ENCODE measurements at regions not wholly inside any gene's neighbourhood (a gene's known extent, or its start where the extent isn't known, plus 50 kb on each side); places are given as distances from the start of the nearest gene placed in this dataset.

- H3K79me2 ChIP-seq (ENCODE audit: insufficient read depth), result no peaks in the 10 kb centered on the region
- no peak overlapping the region for H3K9ac ChIP-seq
- in situ Hi-C loops (cut with MboI), result no loop called here
- no peak overlapping the region for H3K4me2 ChIP-seq (ENCODE audit: unreplicated experiment)
- no peaks in the 10 kb centered on the region for H3K9me3 ChIP-seq (ENCODE audit: low read depth)
- 100% methylated on average over 1 of the region's 1 CpG for WGBS, 2 experiments (ENCODE audit: low coverage in 1 of 2, low lambda C conversion rate in 2 of 2, missing lambda C conversion rate in 2 of 2)
- no peaks in the 10 kb centered on the region for H3K9me2 ChIP-seq (ENCODE audit: insufficient read depth)
- no peak overlapping the region for H3K4me3 ChIP-seq
- no peaks in the 10 kb centered on the region for H3K27me3 ChIP-seq (replicated peaks; ENCODE audit: insufficient read depth)
- TF ChIP-seq EZH2 (IDR thresholded peaks at IDR 0.05; ENCODE audit: insufficient read depth, poor library complexity, severe bottlenecking) (no peak), EZH2phosphoT487 (IDR thresholded peaks at IDR 0.05; ENCODE audit: insufficient read depth, low read depth) (no peak)
- H3K27ac ChIP-seq, result no peak overlapping the region
- no peak for DNase-seq
- no peaks in the 10 kb centered on the region for H3K36me3 ChIP-seq (ENCODE audit: low read depth)
- H3F3A ChIP-seq (ENCODE audit: insufficient read depth), result no peaks in the 10 kb centered on the region; the same call in 1 of the 2 replicates
- H3K4me1 ChIP-seq (ENCODE audit: insufficient read depth), result peaks cover 5% of the 10 kb centered on the region; the same call in 1 of the 2 replicates
- no peaks in the 10 kb centered on the region for H4K20me1 ChIP-seq (ENCODE audit: insufficient read depth)
- H2AFZ ChIP-seq, result no peak overlapping the region
Observed at GRCh38 chr14:61632807-61633206, 62.5 kb upstream of the HIF1A start.

DNA sequence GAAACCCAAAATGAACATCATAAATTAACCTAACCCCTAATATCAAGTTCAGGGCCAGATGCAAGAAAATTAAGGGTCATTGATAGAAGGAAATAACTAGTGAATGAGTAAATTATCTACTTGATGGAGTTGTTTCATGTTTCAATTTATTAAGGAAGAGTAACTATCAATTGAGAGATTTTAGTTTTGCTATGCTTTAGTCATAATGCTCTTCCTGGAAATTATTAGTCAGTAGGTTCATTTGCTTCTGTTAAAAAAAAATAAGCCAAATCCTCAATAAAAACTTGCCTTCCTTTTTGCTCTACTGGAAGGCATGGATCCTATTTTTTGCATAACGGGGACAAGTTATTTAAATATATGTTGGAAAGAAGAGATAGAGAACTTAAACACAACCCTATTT lies 59.0 kb upstream of the HIF1A start:
- H3K9me3 ChIP-seq (ENCODE audit: low read depth), result no peaks in the 10 kb centered on the region
- no peaks in the 10 kb centered on the region for H3K27me3 ChIP-seq (replicated peaks; ENCODE audit: insufficient read depth)
- in situ Hi-C loops (cut with MboI), result no loop called here
- DNase-seq, result peak; percentile 55
- H3K4me2 ChIP-seq (ENCODE audit: unreplicated experiment), result no peak overlapping the region
- H3F3A ChIP-seq (ENCODE audit: insufficient read depth), result no peaks in the 10 kb centered on the region
- H3K4me1 ChIP-seq (ENCODE audit: insufficient read depth), result peaks cover 5% of the 10 kb centered on the region; the same call in 1 of the 2 replicates
- H3K9ac ChIP-seq, result no peak overlapping the region
- 0 out of 2 replicates have a peak overlapping the region, but pooled peaks have one; percentile 1 for H2AFZ ChIP-seq
- no peak overlapping the region for H3K27ac ChIP-seq
- 16 to 32% methylated on average over 1 of the region's 1 CpG for WGBS, 2 experiments (ENCODE audit: low coverage in 1 of 2, low lambda C conversion rate in 2 of 2, missing lambda C conversion rate in 2 of 2)
- no peak overlapping the region for H3K4me3 ChIP-seq
- no peaks in the 10 kb centered on the region for H4K20me1 ChIP-seq (ENCODE audit: insufficient read depth)
- H3K79me2 ChIP-seq (ENCODE audit: insufficient read depth), result no peaks in the 10 kb centered on the region
- no peaks in the 10 kb centered on the region for H3K36me3 ChIP-seq (ENCODE audit: low read depth)
- no peaks in the 10 kb centered on the region for H3K9me2 ChIP-seq (ENCODE audit: insufficient read depth)
- TF ChIP-seq EZH2phosphoT487 (IDR thresholded peaks at IDR 0.05; ENCODE audit: insufficient read depth, low read depth), result no peak
- TF ChIP-seq EZH2 (IDR thresholded peaks at IDR 0.05; ENCODE audit: insufficient read depth, poor library complexity, severe bottlenecking), result no peak

DNA sequence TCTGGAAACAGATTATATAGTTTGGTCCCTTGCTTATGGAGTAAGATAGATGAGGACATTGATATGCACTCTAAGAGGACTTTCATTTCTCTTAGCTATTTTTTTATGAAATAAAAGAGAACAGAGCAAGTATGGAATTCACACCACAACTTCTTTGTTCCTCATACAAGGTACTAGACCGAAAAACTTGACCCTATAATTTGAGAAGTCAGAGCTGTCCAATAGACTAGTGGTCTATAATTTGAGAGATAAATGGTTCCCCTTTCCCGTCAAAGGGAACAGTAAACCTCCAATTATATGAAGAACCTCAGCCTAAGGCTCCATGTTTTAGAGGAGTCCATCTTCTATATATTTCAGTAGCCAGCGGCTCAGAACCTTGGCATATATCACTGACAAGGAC lies 58.5 kb upstream of the HIF1A start:
- TF ChIP-seq EZH2phosphoT487 (IDR thresholded peaks at IDR 0.05; ENCODE audit: insufficient read depth, low read depth) (no peak), EZH2 (IDR thresholded peaks at IDR 0.05; ENCODE audit: insufficient read depth, poor library complexity, severe bottlenecking) (no peak)
- no peak for DNase-seq
- Histone ChIP-seq H3K4me3 (no peak overlapping the region), H3K9me3 (ENCODE audit: low read depth) (no peaks in the 10 kb centered on the region), H3F3A (ENCODE audit: insufficient read depth) (peaks cover 4% of the 10 kb centered on the region; the same call in 1 of the 2 replicates), H4K20me1 (ENCODE audit: insufficient read depth) (no peaks in the 10 kb centered on the region), H3K79me2 (ENCODE audit: insufficient read depth) (no peaks in the 10 kb centered on the region), H3K9ac (no peak overlapping the region), H3K27ac (no peak overlapping the region), H3K4me1 (ENCODE audit: insufficient read depth) (peaks cover 7% of the 10 kb centered on the region), H3K27me3 (replicated peaks; ENCODE audit: insufficient read depth) (no peaks in the 10 kb centered on the region), H3K9me2 (ENCODE audit: insufficient read depth) (no peaks in the 10 kb centered on the region), H2AFZ (no peak overlapping the region), H3K36me3 (ENCODE audit: low read depth) (no peaks in the 10 kb centered on the region), H3K4me2 (ENCODE audit: unreplicated experiment) (no peak overlapping the region)
- in situ Hi-C loops (cut with MboI), result no loop called here
- 97 to 99% methylated on average over 3 of the region's 3 CpGs for WGBS, 2 experiments (ENCODE audit: low coverage in 1 of 2, low lambda C conversion rate in 2 of 2, missing lambda C conversion rate in 2 of 2)

GRCh38 chr14:61638595-61639387 lies 56.5 kb upstream of the HIF1A start:
- Histone ChIP-seq H3K4me2 (ENCODE audit: unreplicated experiment) (no peak overlapping the region), H3K27me3 (replicated peaks; ENCODE audit: insufficient read depth) (no peaks in the 10 kb centered on the region), H3K79me2 (ENCODE audit: insufficient read depth) (peaks cover 6% of the 10 kb centered on the region; the same call in 1 of the 2 replicates), H3K27ac (no peak overlapping the region), H2AFZ (no peak overlapping the region), H3K4me3 (no peak overlapping the region), H3K36me3 (ENCODE audit: low read depth) (no peaks in the 10 kb centered on the region), H3K9me2 (ENCODE audit: insufficient read depth) (no peaks in the 10 kb centered on the region), H3F3A (ENCODE audit: insufficient read depth) (peaks cover 21% of the 10 kb centered on the region), H3K9me3 (ENCODE audit: low read depth) (no peaks in the 10 kb centered on the region), H4K20me1 (ENCODE audit: insufficient read depth) (no peaks in the 10 kb centered on the region), H3K4me1 (ENCODE audit: insufficient read depth) (peaks cover 25% of the 10 kb centered on the region), H3K9ac (no peak overlapping the region)
- DNase-seq, result no peak
- in situ Hi-C loops (cut with MboI), result no loop called here
- 88 to 91% methylated on average over 12 of the region's 12 CpGs for WGBS, 2 experiments (ENCODE audit: low coverage in 1 of 2, low lambda C conversion rate in 2 of 2, missing lambda C conversion rate in 2 of 2)
- no peak for TF ChIP-seq EZH2 (IDR thresholded peaks at IDR 0.05; ENCODE audit: insufficient read depth, poor library complexity, severe bottlenecking)
- TF ChIP-seq EZH2phosphoT487 (IDR thresholded peaks at IDR 0.05; ENCODE audit: insufficient read depth, low read depth), result no peak
